GM19438 (cell line): ENCODE measurements at regions not wholly inside any gene's neighbourhood (a gene's known extent, or its start where the extent isn't known, plus 50 kb on each side); places are given as distances from the start of the nearest gene placed in this dataset.

ENCODE experiments used
- ATAC-seq: cut with Tn5 transposase; IDR thresholded peaks from one replicate; pipeline ENCODE4 v1.9.1; 2021; ENCODE audit warnings: low read depth; ENCODE audit not compliant: unreplicated experiment

DNA sequence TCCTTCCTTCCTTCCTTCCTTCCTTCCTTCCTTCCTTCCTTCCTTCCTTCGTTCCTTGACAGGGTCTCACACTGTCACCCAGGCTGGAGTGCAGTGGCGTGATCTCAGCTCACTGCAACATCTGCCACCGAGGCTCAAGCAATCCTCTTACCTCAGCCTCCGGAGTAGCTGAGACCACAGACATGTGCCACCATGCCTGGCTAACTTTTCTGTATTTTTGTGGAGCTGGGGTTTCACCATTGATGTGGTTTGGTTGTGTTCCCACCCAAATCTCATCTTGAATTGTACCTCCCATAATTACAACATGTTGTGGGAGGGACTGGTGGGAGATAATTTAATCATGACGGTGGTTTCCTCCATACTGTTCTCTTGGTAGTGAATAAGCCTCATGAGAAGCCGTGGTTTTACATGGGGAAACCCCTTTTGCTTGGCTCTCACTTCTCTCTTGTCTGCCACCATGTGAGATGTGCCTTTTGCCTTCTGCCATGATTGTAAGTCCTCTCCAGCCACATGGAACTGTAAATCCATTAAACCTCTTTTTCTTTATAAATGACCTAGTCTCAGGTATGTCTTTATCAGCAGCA lies 90.3 kb upstream of the MPHOSPH6 start:
- ATAC-seq = no peak

DNA sequence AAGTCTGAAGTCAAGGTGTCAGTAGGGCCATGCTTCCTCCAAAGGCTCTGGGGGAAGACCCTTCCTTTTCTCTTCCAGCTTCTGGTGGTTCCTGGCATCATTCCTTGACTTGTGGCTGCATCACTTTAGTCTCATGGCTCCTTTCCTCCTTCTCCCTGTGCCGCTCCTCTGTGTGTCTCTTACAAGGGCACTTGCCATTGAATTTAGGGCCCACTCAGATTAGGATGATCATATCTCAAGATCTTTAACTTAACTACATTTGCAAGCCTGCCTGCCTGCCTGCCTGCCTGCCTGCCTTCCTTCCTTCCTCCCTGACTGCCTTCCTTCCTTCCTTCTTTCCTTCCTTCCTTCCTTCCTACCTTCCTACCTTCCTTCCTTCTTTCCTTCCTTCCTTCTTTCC lies 89.7 kb upstream of the MPHOSPH6 start:
- ATAC-seq = no peak

DNA sequence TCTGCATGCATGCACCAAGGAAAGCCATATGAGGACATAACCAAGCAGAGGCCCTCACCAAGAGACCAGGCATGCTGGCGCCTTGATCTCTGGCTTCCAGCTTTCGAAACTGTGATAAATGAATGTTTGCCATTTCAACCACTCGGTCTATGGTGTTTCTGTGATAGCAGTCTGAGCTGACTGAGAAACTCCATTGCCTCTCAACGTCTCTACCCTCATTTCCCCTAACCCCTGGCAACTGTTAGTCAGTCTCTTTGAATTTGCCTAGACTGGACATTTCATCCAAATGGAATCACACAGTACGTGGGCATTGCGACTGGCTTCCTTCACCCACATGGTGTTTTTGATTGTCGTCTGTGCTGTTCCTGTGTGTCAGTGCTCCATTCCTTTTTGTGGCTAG lies 88.0 kb upstream of the MPHOSPH6 start:
- no peak for ATAC-seq

DNA sequence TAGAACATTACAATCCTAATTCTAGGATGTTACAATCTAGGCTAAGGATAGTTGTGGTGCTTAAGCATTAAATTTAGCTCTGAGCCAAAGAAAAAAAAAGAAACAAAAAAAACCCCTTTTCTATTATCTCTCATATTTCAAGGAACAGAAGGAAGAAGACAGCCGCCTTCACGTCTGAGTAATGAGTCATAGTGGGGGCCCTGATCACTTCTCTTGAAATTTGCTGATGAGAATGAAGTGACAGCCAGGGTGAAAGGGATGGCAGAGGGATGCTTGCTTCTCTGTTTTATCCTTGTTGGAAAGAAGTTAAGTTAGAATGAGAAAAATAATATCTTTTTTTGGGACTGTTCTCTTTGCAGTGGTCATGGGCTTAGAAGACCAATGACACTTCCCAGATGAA lies 82.6 kb upstream of the MPHOSPH6 start:
- no peak for ATAC-seq

- ATAC-seq = no peak
Measured at GRCh38 chr16:82248677-82249076, 78.7 kb upstream of the MPHOSPH6 start.

- ATAC-seq = no peak
Measured at GRCh38 chr16:82248012-82248656, 78.1 kb upstream of the MPHOSPH6 start.

DNA sequence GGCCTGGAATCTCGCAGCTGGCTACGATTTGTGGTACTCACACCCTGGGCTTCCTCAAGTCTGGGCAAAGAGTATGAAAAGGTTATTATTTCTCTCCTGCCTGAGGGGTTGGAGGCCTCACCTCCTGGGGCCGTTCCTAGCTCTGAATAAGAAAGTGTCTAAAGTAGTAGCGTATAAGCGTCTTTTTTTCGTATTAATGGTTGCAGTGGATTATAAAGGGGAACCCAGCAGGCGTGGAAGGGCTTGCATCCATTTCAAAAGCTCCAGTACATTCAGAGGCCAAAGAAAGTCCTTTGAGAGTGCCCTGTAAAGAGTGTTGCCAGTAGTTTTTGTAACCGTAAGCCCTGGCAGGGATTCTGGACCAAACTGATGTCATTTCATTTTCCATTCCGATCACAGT lies 72.2 kb upstream of the MPHOSPH6 start:
- ATAC-seq = no peak

GRCh38 chr16:82241469-82242052 lies 71.5 kb upstream of the MPHOSPH6 start:
- ATAC-seq = no peak

DNA sequence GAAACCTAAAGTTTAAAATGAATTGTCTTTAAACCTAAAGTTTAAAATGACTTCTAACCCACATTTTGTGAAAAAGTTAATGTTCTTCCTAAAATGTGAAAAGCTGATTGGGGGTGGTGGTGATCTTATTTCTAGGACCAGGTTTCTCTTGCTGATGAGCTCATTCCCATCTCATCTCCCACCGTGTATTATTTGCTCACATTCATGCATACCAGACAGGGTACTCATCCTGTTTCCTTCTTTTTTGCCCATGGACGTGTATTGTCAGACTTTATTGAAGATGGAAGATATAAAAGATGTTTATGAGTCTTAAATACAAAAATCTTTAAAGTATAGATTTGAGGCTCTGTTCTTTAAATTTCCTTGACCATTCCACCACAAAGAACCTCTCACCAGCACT lies 70.1 kb upstream of the MPHOSPH6 start:
- no peak for ATAC-seq

GRCh38 chr16:82236875-82237274 lies 66.9 kb upstream of the MPHOSPH6 start:
- ATAC-seq = no peak

DNA sequence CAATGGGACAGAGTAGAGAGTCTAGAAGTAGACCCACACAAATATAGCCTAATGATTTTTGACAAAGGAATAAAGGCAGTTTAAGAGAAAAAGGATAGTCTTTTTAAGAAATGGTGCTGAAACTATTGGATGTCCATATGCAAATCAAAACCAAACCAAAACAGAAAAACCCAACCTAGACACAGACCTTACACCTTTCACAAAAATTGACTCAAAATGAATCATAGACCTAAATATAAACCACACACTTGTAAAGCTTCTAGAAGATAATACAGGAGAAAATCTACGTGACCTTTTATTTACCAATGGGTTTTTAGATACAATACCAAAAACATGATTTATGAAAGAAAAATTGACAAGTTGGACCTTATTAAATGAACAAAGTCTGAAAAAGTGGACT lies 66.4 kb upstream of the MPHOSPH6 start:
- ATAC-seq = no peak

DNA sequence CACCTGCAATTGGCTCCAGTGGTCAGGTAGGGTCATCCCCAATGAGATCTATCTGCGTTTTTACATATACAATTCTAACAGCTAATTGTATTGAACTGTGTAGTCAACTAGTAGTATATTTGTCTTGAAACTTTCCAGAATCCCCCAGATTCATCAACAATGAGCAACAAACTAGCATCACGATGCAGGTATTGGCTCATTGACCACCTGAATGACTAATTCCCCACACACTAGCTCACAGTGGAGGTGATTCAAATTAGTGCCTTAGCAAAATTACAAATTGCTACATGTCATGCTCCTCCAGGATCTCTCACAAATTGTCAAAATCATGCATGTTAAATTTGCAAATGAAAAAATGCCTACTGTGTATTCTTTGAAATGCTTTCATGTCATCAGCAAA lies 62.8 kb upstream of the MPHOSPH6 start:
- ATAC-seq = no peak

DNA sequence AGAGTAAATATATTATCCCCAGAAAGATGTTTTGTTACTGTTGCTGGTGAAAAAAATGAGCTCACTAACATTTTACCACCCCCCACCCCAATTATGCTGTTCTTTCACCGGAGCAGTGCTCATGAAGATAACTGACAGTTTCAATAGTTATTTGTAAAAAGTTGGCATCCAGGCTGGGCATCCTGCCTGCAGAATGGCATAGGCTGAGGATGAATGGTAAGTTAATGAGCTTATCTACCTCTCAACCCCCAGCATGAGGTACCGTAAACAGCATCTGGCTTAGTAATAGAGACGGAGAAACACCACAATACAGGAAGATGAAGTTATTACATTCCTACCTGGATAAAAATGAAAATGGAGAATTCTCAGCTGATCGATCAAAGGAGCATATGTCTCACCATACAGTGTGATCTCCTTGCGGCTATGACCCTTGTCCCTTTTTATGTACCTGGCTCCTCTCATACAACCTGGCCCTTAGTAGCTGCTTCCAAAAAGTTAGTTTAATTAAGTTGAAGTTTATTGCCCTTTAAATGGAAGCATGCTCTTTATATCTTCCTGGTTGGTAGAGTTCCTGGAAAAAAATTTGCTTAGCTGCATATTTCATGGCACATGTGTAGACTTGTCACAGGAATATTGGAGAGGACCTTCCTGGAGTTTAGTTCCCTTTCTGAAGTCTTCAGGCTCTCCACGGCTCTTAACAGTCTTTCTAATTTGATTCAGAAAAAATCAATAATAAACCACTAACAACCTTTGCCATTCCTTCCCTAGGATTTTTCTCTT lies 61.2 kb upstream of the MPHOSPH6 start:
- no peak for ATAC-seq

DNA sequence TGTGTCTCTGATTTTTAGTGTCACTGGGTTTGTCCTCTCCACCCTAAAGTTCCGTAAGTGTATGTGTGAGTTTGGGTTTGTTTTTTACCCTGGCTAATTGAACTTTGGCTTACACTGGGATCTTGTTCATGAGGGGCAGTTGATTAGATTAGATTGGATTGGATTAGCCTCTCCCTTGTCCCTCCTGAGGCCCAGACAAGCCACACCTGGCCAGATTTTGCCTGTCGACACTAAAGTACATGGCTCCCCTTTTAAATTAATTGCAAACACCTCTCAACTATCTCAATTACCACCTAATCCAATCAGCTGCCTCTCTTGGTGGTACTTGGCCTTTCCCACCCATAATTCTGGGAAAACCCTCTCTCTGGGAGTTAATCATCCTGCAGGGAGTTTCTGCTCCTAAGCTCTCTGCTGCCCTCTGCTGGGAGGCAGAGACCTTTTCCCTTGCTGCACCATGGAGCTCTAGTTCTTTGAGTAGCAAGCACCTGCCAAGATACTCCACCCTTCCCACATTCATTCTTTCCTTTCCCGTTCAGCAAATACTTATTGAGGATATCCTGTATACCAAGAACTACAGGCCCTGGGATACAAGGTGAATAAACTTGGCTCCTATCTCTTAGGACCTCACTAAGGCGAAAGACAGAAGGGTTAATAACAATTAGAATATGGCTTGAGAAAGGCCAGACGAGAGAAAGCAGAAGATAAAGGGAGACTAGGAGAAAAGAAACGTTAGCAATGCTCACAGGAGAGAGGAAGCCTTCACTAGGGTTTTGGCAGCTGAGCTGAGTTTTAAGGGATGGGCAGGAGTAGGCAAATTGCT lies 60.0 kb upstream of the MPHOSPH6 start:
- no peak for ATAC-seq

- no peak for ATAC-seq
Measured at GRCh38 chr16:82226327-82226726, 56.3 kb upstream of the MPHOSPH6 start.

GRCh38 chr16:82224821-82225220 lies 54.8 kb upstream of the MPHOSPH6 start:
- ATAC-seq = no peak

DNA sequence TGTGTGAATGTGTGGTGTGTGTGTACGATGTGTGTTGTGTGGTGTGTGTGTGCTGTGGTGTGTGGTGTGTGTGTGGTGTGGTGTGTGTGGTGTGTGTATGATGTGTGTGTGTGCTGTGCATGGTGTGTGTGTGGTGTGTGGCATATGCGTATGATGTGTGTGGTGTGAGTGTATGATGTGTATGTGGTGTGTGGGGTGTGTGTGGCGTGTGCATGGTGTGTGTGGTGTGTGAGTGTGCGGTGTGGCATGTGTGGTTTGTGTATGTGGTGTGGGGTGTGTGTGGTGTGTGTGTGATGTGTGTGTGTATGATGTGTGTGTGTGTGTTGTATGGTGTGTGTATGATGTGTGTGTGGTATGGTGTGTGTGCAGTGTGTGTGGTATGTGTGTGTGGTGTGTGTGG lies 50.5 kb upstream of the MPHOSPH6 start:
- ATAC-seq = no peak
